ENCODE measurements at regions not wholly inside any gene's neighbourhood (a gene's known extent, or its start where the extent isn't known, plus 50 kb on each side); places are given as distances from the start of the nearest gene placed in this dataset.

GRCh38 chr1:186754542-186755145 lies 74.1 kb upstream of the PLA2G4A start (continued):
- TF ChIP-seq, protein P1, sequence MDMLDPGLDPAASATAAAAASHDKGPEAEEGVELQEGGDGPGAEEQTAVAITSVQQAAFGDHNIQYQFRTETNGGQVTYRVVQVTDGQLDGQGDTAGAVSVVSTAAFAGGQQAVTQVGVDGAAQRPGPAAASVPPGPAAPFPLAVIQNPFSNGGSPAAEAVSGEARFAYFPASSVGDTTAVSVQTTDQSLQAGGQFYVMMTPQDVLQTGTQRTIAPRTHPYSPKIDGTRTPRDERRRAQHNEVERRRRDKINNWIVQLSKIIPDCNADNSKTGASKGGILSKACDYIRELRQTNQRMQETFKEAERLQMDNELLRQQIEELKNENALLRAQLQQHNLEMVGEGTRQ (IDR thresholded peaks at IDR 0.05; ENCODE audit: borderline replicate concordance, low read depth, low read length): no peak
- TF ChIP-seq MXI1 (IDR thresholded peaks at IDR 0.05; ENCODE audit: low read depth, low read length): no peak

- ChIA-PET CTCF (interaction anchor here (1.3 kb wide), 1 partner anchor 9 kb away, joined by 3 read pairs; no protein-coding TSS in a partner anchor), POLR2A (no interaction called here)
- Histone ChIP-seq H3K9me3 (no peaks in the 10 kb centered on the region), H3K9me2 (no peaks in the 10 kb centered on the region), H2AFZ (ENCODE audit: low read depth) (no peak overlapping the region), H3K4me3 (ENCODE audit: low read depth in 2 of 2, low read length in 1 of 2) (no peak overlapping the region), H3K36me3 (replicated peaks in 1 of 2; ENCODE audit: control insufficient read depth in 1 of 2, insufficient read depth in 2 of 2, low read length in 1 of 2) (no peaks in the 10 kb centered on the region), H3K9ac (no peak overlapping the region), H3F3A (replicated peaks; ENCODE audit: insufficient read depth) (peaks cover 6% of the 10 kb centered on the region), H3K4me2 (no peak overlapping the region), H3K79me2 (ENCODE audit: insufficient read depth) (no peaks in the 10 kb centered on the region), H3K27ac (ENCODE audit: low read depth in 2 of 2, low read length in 1 of 2) (peak overlapping the region in 1 of 2 experiments; percentile 34; a peak in 1 of 4 replicates), H3K27me3 (ENCODE audit: insufficient read depth) (no peaks in the 10 kb centered on the region), H4K20me1 (ENCODE audit: insufficient read depth) (no peaks in the 10 kb centered on the region), H3K4me1 (ENCODE audit: control insufficient read depth in 1 of 2, insufficient read depth in 2 of 2, low read depth in 1 of 2, low read length in 1 of 2) (no peaks in the 10 kb centered on the region; a peak in 1 of 4 replicates)
- 26% methylated on average over 4 of the region's 4 CpGs for WGBS (ENCODE audit: low lambda C conversion rate)
- no peak for DNase-seq
- TF ChIP-seq, protein P2, sequence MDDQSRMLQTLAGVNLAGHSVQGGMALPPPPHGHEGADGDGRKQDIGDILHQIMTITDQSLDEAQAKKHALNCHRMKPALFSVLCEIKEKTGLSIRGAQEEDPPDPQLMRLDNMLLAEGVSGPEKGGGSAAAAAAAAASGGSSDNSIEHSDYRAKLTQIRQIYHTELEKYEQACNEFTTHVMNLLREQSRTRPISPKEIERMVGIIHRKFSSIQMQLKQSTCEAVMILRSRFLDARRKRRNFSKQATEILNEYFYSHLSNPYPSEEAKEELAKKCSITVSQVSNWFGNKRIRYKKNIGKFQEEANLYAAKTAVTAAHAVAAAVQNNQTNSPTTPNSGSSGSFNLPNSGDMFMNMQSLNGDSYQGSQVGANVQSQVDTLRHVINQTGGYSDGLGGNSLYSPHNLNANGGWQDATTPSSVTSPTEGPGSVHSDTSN (IDR thresholded peaks at IDR 0.05): peak; percentile 32
- TF ChIP-seq ELF1 (IDR thresholded peaks at IDR 0.05): no peak
- TF ChIP-seq NFIC (IDR thresholded peaks at IDR 0.05; ENCODE audit: borderline replicate concordance): no peak
Measured at GRCh38 chr1:186753241-186753640, 73.0 kb upstream of the PTGS2 start.

GRCh38 chr1:186750257-186750656 lies 70.0 kb upstream of the PTGS2 start:
- DNase-seq: no peak
- Histone ChIP-seq H3K27me3 (ENCODE audit: insufficient read depth) (no peaks in the 10 kb centered on the region), H3K36me3 (replicated peaks in 1 of 2; ENCODE audit: control insufficient read depth in 1 of 2, insufficient read depth in 2 of 2, low read length in 1 of 2) (no peaks in the 10 kb centered on the region), H2AFZ (ENCODE audit: low read depth) (no peak overlapping the region), H3K9me3 (no peaks in the 10 kb centered on the region), H4K20me1 (ENCODE audit: insufficient read depth) (no peaks in the 10 kb centered on the region), H3K27ac (ENCODE audit: low read depth in 2 of 2, low read length in 1 of 2) (no peak overlapping the region), H3K4me3 (ENCODE audit: low read depth in 2 of 2, low read length in 1 of 2) (no peak overlapping the region), H3K4me1 (ENCODE audit: control insufficient read depth in 1 of 2, insufficient read depth in 2 of 2, low read depth in 1 of 2, low read length in 1 of 2) (no peaks in the 10 kb centered on the region; a peak in 1 of 4 replicates), H3F3A (replicated peaks; ENCODE audit: insufficient read depth) (peaks cover 6% of the 10 kb centered on the region), H3K9me2 (no peaks in the 10 kb centered on the region), H3K79me2 (ENCODE audit: insufficient read depth) (no peaks in the 10 kb centered on the region), H3K9ac (no peak overlapping the region), H3K4me2 (no peak overlapping the region)
- POLR2A ChIA-PET: no interaction called here
- WGBS (ENCODE audit: low lambda C conversion rate): 17% methylated on average over 1 of the region's 1 CpG
- CTCF ChIA-PET: no interaction called here
- TF ChIP-seq TEAD4 (IDR thresholded peaks at IDR 0.05; ENCODE audit: borderline replicate concordance, insufficient read depth) (no peak), SMC3 (IDR thresholded peaks at IDR 0.05; ENCODE audit: low read depth, low read length) (no peak), RAD21 (IDR thresholded peaks at IDR 0.05; ENCODE audit: low read length) (no peak), REST (IDR thresholded peaks at IDR 0.05; ENCODE audit: low read depth, low read length) (no peak), EZH2phosphoT487 (IDR thresholded peaks at IDR 0.05; ENCODE audit: borderline replicate concordance, low read depth) (no peak), MEF2A (IDR thresholded peaks at IDR 0.05; ENCODE audit: borderline replicate concordance, low read depth) (no peak), FOSL2 (IDR thresholded peaks at IDR 0.05; ENCODE audit: borderline replicate concordance, low read depth) (no peak), ELF1 (IDR thresholded peaks at IDR 0.05) (no peak)
- TF ChIP-seq, protein P3, sequence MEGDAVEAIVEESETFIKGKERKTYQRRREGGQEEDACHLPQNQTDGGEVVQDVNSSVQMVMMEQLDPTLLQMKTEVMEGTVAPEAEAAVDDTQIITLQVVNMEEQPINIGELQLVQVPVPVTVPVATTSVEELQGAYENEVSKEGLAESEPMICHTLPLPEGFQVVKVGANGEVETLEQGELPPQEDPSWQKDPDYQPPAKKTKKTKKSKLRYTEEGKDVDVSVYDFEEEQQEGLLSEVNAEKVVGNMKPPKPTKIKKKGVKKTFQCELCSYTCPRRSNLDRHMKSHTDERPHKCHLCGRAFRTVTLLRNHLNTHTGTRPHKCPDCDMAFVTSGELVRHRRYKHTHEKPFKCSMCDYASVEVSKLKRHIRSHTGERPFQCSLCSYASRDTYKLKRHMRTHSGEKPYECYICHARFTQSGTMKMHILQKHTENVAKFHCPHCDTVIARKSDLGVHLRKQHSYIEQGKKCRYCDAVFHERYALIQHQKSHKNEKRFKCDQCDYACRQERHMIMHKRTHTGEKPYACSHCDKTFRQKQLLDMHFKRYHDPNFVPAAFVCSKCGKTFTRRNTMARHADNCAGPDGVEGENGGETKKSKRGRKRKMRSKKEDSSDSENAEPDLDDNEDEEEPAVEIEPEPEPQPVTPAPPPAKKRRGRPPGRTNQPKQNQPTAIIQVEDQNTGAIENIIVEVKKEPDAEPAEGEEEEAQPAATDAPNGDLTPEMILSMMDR (IDR thresholded peaks at IDR 0.05): no peak

All from SK-N-SH (cell line).